ENCODE measurements at regions not wholly inside any gene's neighbourhood (a gene's known extent, or its start where the extent isn't known, plus 50 kb on each side); places are given as distances from the start of the nearest gene placed in this dataset.

- DNase-seq, result no peak
Measured at GRCh38 chr9:116066221-116066620, 87.4 kb upstream of the PAPPA start.

- DNase-seq, result no peak
Measured at GRCh38 chr9:116067566-116067965, 86.0 kb upstream of the PAPPA start.

- no peak for DNase-seq
Measured at GRCh38 chr9:116070256-116070914, 83.2 kb upstream of the PAPPA start.

GRCh38 chr9:116072046-116072445 lies 81.5 kb upstream of the PAPPA start:
- no peak for DNase-seq

GRCh38 chr9:116073826-116074225 lies 79.8 kb upstream of the PAPPA start:
- no peak for DNase-seq

GRCh38 chr9:116074658-116075057 lies 78.9 kb upstream of the PAPPA start:
- DNase-seq, result no peak

GRCh38 chr9:116075191-116075590 lies 78.4 kb upstream of the PAPPA start:
- no peak for DNase-seq

- DNase-seq, result no peak
Measured at GRCh38 chr9:116078640-116079039, 75.0 kb upstream of the PAPPA start.

- no peak for DNase-seq
Measured at GRCh38 chr9:116080561-116080960, 73.0 kb upstream of the PAPPA start.

- peak; percentile 39 for DNase-seq
Measured at GRCh38 chr9:116081435-116082115, 72.0 kb upstream of the PAPPA start.

GRCh38 chr9:116083837-116084236 lies 69.8 kb upstream of the PAPPA start:
- no peak for DNase-seq

- DNase-seq, result no peak
Measured at GRCh38 chr9:116084497-116084896, 69.1 kb upstream of the PAPPA start.

GRCh38 chr9:116087246-116087645 lies 66.3 kb upstream of the PAPPA start:
- no peak for DNase-seq

GRCh38 chr9:116087751-116088194 lies 65.8 kb upstream of the PAPPA start:
- DNase-seq, result no peak

GRCh38 chr9:116088396-116088795 lies 65.2 kb upstream of the PAPPA start:
- no peak for DNase-seq

- no peak for DNase-seq
Measured at GRCh38 chr9:116090030-116090770, 63.4 kb upstream of the PAPPA start.

GRCh38 chr9:116094846-116095245 lies 58.7 kb upstream of the PAPPA start:
- DNase-seq, result no peak

GRCh38 chr9:116095403-116095802 lies 58.2 kb upstream of the PAPPA start:
- DNase-seq, result no peak

- no peak for DNase-seq
Measured at GRCh38 chr9:116096046-116096445, 57.5 kb upstream of the PAPPA start.

GRCh38 chr9:116096853-116097252 lies 56.7 kb upstream of the PAPPA start:
- DNase-seq, result no peak

- no peak for DNase-seq
Measured at GRCh38 chr9:116098476-116098875, 55.1 kb upstream of the PAPPA start.

GRCh38 chr9:116099821-116100220 lies 53.8 kb upstream of the PAPPA start:
- no peak for DNase-seq

GRCh38 chr9:116100711-116101121 lies 52.9 kb upstream of the PAPPA start:
- DNase-seq, result no peak

- DNase-seq, result no peak
Measured at GRCh38 chr9:116101516-116101915, 52.1 kb upstream of the PAPPA start.
